AG10803 (cell line): ENCODE measurements at regions not wholly inside any gene's neighbourhood (a gene's known extent, or its start where the extent isn't known, plus 50 kb on each side); places are given as distances from the start of the nearest gene placed in this dataset.

Source experiments
- DNase-seq: peaks from one replicate; pipeline ENCODE4 v3.0.0; 2010; ENCODE audit warnings: low read depth
- H3K4me3 ChIP-seq: 2 replicates; pipeline ENCODE4 v1.5.1; 2011; ENCODE audit warnings: mild to moderate bottlenecking, low read length, control low read depth
- CTCF ChIP-seq: conservative IDR thresholded peaks from 2 replicates; pipeline ENCODE4 v1.5.1; 2011; ENCODE audit warnings: mild to moderate bottlenecking, low read length, control low read depth, inconsistent platforms

- DNase-seq, result no peak
- H3K4me3 ChIP-seq, result no peak overlapping the region
- TF ChIP-seq CTCF, result no peak
Measured at GRCh38 chr2:216959433-216959832, 99.6 kb upstream of the TNP1 start.

GRCh38 chr2:216956820-216957493 lies 97.1 kb upstream of the TNP1 start:
- DNase-seq, result no peak
- TF ChIP-seq CTCF, result no peak
- H3K4me3 ChIP-seq, result no peak overlapping the region

GRCh38 chr2:216951171-216951570 lies 91.3 kb upstream of the TNP1 start:
- TF ChIP-seq CTCF, result no peak
- no peak for DNase-seq
- no peak overlapping the region for H3K4me3 ChIP-seq

- no peak overlapping the region for H3K4me3 ChIP-seq
- no peak for TF ChIP-seq CTCF
- DNase-seq, result no peak
Measured at GRCh38 chr2:216950547-216950946, 90.7 kb upstream of the TNP1 start.

GRCh38 chr2:216949700-216950413 lies 90.0 kb upstream of the TNP1 start:
- TF ChIP-seq CTCF, result no peak
- DNase-seq, result no peak
- no peak overlapping the region for H3K4me3 ChIP-seq

GRCh38 chr2:216947055-216947454 lies 87.2 kb upstream of the TNP1 start:
- H3K4me3 ChIP-seq, result no peak overlapping the region
- TF ChIP-seq CTCF, result no peak
- DNase-seq, result no peak

- no peak overlapping the region for H3K4me3 ChIP-seq
- no peak for DNase-seq
- TF ChIP-seq CTCF, result no peak
Measured at GRCh38 chr2:216944733-216945132, 84.9 kb upstream of the TNP1 start.
